IMR-90 (cell line): ENCODE measurements at regions not wholly inside any gene's neighbourhood (a gene's known extent, or its start where the extent isn't known, plus 50 kb on each side); places are given as distances from the start of the nearest gene placed in this dataset.
A peak's percentile ranks its signal among the peaks of the same experiment; 100 is the strongest.

Experiments used
- ATAC-seq: fragments of 200-7000 bp; cut with Tn5 transposase; 2 replicates; pipeline ENCODE4 v1.9.1; 2020; ENCODE audit warnings: low read depth, mild to moderate bottlenecking, moderate library complexity
- BruUV-seq: library from RNA; stranded (reverse); fragments of 400-500 nt; replicated peaks from 2 replicates; lab custom pipeline; 2021; lab: Mats Ljungman, UMichigan
- CTCF ChIA-PET: fragments of 300-600 bp; formaldehyde crosslinking; extraction: SDS; loops from one replicate; lab custom pipeline; 2021; ENCODE audit warnings: antibody characterized with exemption; lab: Yijun Ruan, JAX
- POLR2A ChIA-PET: fragments of 300-600 bp; sonication (Branson Sonifier 250); formaldehyde crosslinking; loops from one replicate; lab custom pipeline; 2022; ENCODE audit warnings: antibody characterized with exemption; ENCODE audit not compliant: unreplicated experiment; lab: Charles Lee
- DNase-seq: peaks from one replicate; pipeline ENCODE4 v3.0.0; 2013
- H2AFZ ChIP-seq: replicated peaks from 2 replicates; pipeline ENCODE3; 2013; ENCODE audit warnings: low read length, mild to moderate bottlenecking; ENCODE audit not compliant: poor library complexity
- H2AK5ac ChIP-seq: 2 replicates; pipeline ENCODE4 v1.6.1; 2013; ENCODE audit warnings: low read depth, low read length, inconsistent platforms
- H2AK9ac ChIP-seq: replicated peaks from 2 replicates; pipeline ENCODE3; 2013; ENCODE audit warnings: mild to moderate bottlenecking, low read depth, low read length, moderate library complexity; ENCODE audit not compliant: poor library complexity
- H2BK120ac ChIP-seq: 2 replicates; pipeline ENCODE4 v1.6.1; 2013; ENCODE audit warnings: low read depth, low read length, inconsistent platforms
- H2BK15ac ChIP-seq: 3 replicates; pipeline ENCODE4 v1.6.1; 2013; ENCODE audit warnings: low read depth, low read length, inconsistent platforms
- H2BK20ac ChIP-seq: 2 replicates; pipeline ENCODE4 v1.6.1; 2013; ENCODE audit warnings: low read depth, mild to moderate bottlenecking, inconsistent platforms, low read length, moderate library complexity
- H2BK5ac ChIP-seq: 2 replicates; pipeline ENCODE4 v1.6.1; 2013; ENCODE audit warnings: mild to moderate bottlenecking, low read depth, low read length, inconsistent platforms; ENCODE audit not compliant: poor library complexity, severe bottlenecking
- H3K14ac ChIP-seq: replicated peaks from 2 replicates; pipeline ENCODE4 v1.6.1; 2013; ENCODE audit warnings: low read depth, low read length, inconsistent platforms
- H3K18ac ChIP-seq: 2 replicates; pipeline ENCODE4 v1.6.1; 2013; ENCODE audit warnings: low read depth, low read length, control low read depth
- H3K23ac ChIP-seq: 2 replicates; pipeline ENCODE4 v1.6.1; 2013; ENCODE audit warnings: low read depth, low read length, inconsistent platforms
- H3K27ac ChIP-seq: 2 replicates; pipeline ENCODE4 v1.5.1; 2013; ENCODE audit warnings: mild to moderate bottlenecking, control low read depth, low read length; ENCODE audit not compliant: insufficient read depth
- H3K27me3 ChIP-seq: 2 replicates; pipeline ENCODE4 v1.6.1; 2013; ENCODE audit warnings: low read length; ENCODE audit not compliant: control insufficient read depth, insufficient read depth
- H3K36me3 ChIP-seq: 2 replicates; pipeline ENCODE4 v1.6.1; 2013; ENCODE audit warnings: low read length, mixed read lengths; ENCODE audit not compliant: control insufficient read depth, insufficient read depth
- H3K4ac ChIP-seq: 2 replicates; pipeline ENCODE4 v1.6.1; 2013; ENCODE audit warnings: low read depth, low read length, inconsistent platforms
- H3K4me1 ChIP-seq: 2 replicates; pipeline ENCODE4 v1.6.1; 2013; ENCODE audit warnings: low read length, mixed read lengths; ENCODE audit not compliant: control insufficient read depth, insufficient read depth
- H3K4me2 ChIP-seq: 2 replicates; pipeline ENCODE4 v1.6.1; 2013; ENCODE audit warnings: low read depth, mild to moderate bottlenecking, control low read depth, low read length, moderate library complexity
- H3K4me3 ChIP-seq: 2 replicates; pipeline ENCODE4 v1.5.1; 2013; ENCODE audit warnings: low read depth, mild to moderate bottlenecking, control low read depth, low read length, moderate library complexity; ENCODE audit not compliant: insufficient read depth
- H3K56ac ChIP-seq: 2 replicates; pipeline ENCODE4 v1.6.1; 2013; ENCODE audit warnings: low read length, inconsistent platforms; ENCODE audit not compliant: insufficient read depth; ENCODE audit errors: extremely low read depth
- H3K79me1 ChIP-seq, 2 experiments: 2 replicates each; pipeline ENCODE4 v1.6.1; 2013; ENCODE audit warnings: low read length in 2 of 2, inconsistent platforms in 1 of 2, low read depth in 1 of 2
- H3K9ac ChIP-seq: 2 replicates; pipeline ENCODE4 v1.6.1; 2013; ENCODE audit warnings: low read depth, low read length, control low read depth
- H3K9me1 ChIP-seq: 2 replicates; pipeline ENCODE4 v1.6.1; 2013; ENCODE audit warnings: low read length, inconsistent platforms; ENCODE audit not compliant: insufficient read depth
- H3K9me3 ChIP-seq: 2 replicates; pipeline ENCODE4 v1.6.1; 2013; ENCODE audit warnings: low read length; ENCODE audit not compliant: control insufficient read depth, insufficient read depth
- H4K20me1 ChIP-seq: 2 replicates; pipeline ENCODE4 v1.6.1; 2013; ENCODE audit warnings: low read length, inconsistent platforms; ENCODE audit not compliant: insufficient read depth
- H4K5ac ChIP-seq: 2 replicates; pipeline ENCODE4 v1.6.1; 2013; ENCODE audit warnings: mild to moderate bottlenecking, low read depth, low read length, control low read depth
- H4K8ac ChIP-seq, 2 experiments: 2 replicates each; pipeline ENCODE4 v1.6.1; 2013; ENCODE audit warnings: low read depth in 2 of 2, low read length in 2 of 2, control low read depth in 1 of 2, inconsistent platforms in 1 of 2
- H4K91ac ChIP-seq: 2 replicates; pipeline ENCODE4 v1.6.1; 2013; ENCODE audit warnings: low read depth, low read length, inconsistent platforms; ENCODE audit not compliant: insufficient read depth
- CEBPB ChIP-seq: IDR thresholded peaks from 2 replicates; pipeline ENCODE4 v1.6.1; 2012; ENCODE audit warnings: low read depth, low read length, improper control_type of control experiment
- CHD1 ChIP-seq: IDR thresholded peaks from 2 replicates; pipeline ENCODE4 v1.6.1; 2012; ENCODE audit warnings: low read depth, low read length, improper control_type of control experiment
- ELK1 ChIP-seq: fragments of 150-350 bp; IDR thresholded peaks from 2 replicates; pipeline ENCODE4 v1.6.1; 2016; ENCODE audit warnings: low read depth, mild to moderate bottlenecking, low read length, moderate library complexity, borderline replicate concordance
- FOS ChIP-seq: fragments of 150-350 bp; IDR thresholded peaks from 2 replicates; pipeline ENCODE4 v1.6.1; 2016; ENCODE audit warnings: low read depth, low read length
- MAFK ChIP-seq: IDR thresholded peaks from 2 replicates; pipeline ENCODE4 v1.6.1; 2012; ENCODE audit warnings: low read depth, low read length, improper control_type of control experiment
- MAZ ChIP-seq: IDR thresholded peaks from 2 replicates; pipeline ENCODE4 v1.6.1; 2012; ENCODE audit warnings: low read depth, mild to moderate bottlenecking, low read length, improper control_type of control experiment, moderate library complexity, borderline replicate concordance
- POLR2A ChIP-seq: IDR thresholded peaks from 2 replicates; pipeline ENCODE4 v1.6.1; 2012; ENCODE audit warnings: mild to moderate bottlenecking, low read depth, low read length
- RCOR1 ChIP-seq: IDR thresholded peaks from 2 replicates; pipeline ENCODE4 v1.6.1; 2012; ENCODE audit warnings: mild to moderate bottlenecking, low read length, improper control_type of control experiment; ENCODE audit not compliant: insufficient replicate concordance
- WGBS, 2 experiments: methylation state at CpG; one replicate each; pipeline versions ENCODE4 v1.1.5 to v1.1.7; 2013; ENCODE audit warnings: missing lambda C conversion rate in 2 of 2; ENCODE audit not compliant: insufficient read length in 1 of 2; ENCODE audit errors: extremely low coverage in 2 of 2; 5-methylcytosine and 5-hydroxymethylcytosine counted together
- dilution Hi-C: fragments of 300-500 bp; cut with HindIII; formaldehyde crosslinking; loops from one replicate; pipeline ENCODE4 v1.14.3; 2018; ENCODE audit warnings: low sequenced_read_pairs; ENCODE audit not compliant: unreplicated experiment
- in situ Hi-C: fragments of 300-500 bp; cut with MboI; formaldehyde crosslinking; loops from 3 replicates; pipeline ENCODE4 v1.14.3; 2019; ENCODE audit warnings: low sequenced_read_pairs, inconsistent platforms, mixed read lengths
- intact Hi-C: fragments of 100-400 bp; cut with micrococcal nuclease; formaldehyde crosslinking; loops from 2 replicates; pipeline ENCODE4 v1.10.0; 2022

- ChIA-PET POLR2A (no interaction called here), CTCF (no interaction called here)
- peaks cover 8% of the 10 kb centered on the region; the same call in 1 of the 2 replicates for H3K9me1 ChIP-seq
- WGBS, 2 experiments: 68% methylated on average over 4 of the region's 4 CpGs; no CpG with 5 or more reads in 1 of the 2 experiments
- H2BK120ac ChIP-seq: peak overlapping the region; percentile 89
- peak overlapping the region; percentile 87 for H2BK20ac ChIP-seq
- H3K56ac ChIP-seq: no peak overlapping the region
- H2BK5ac ChIP-seq: peak overlapping the region; percentile 63
- intact Hi-C loops: no loop called here
- H3K9me3 ChIP-seq: no peaks in the 10 kb centered on the region
- H3K27me3 ChIP-seq: no peaks in the 10 kb centered on the region
- H3K18ac ChIP-seq: peak overlapping the region; percentile 84; the same call in 1 of the 2 replicates
- H4K20me1 ChIP-seq: no peaks in the 10 kb centered on the region
- H3K23ac ChIP-seq: peak overlapping the region; percentile 78; the same call in 1 of the 2 replicates
- peak overlapping the region; percentile 69 for H3K4ac ChIP-seq
- H2AK5ac ChIP-seq: peak overlapping the region; percentile 80
- H3K4me1 ChIP-seq: peaks cover 14% of the 10 kb centered on the region
- peak overlapping the region; percentile 61 for H4K91ac ChIP-seq
- in situ Hi-C loops: no loop called here
- peaks cover 0 to 8% of the 10 kb centered on the region in 2 experiments; a peak in 2 of 4 replicates for H3K79me1 ChIP-seq
- no peak for DNase-seq
- peak overlapping the region; percentile 91 for H2BK15ac ChIP-seq
- H3K27ac ChIP-seq: 0 out of 2 replicates have a peak overlapping the region, but pooled peaks have one; percentile 13
- no TSS peak for BruUV-seq
- H2AFZ ChIP-seq: peak overlapping the region; percentile 71
- no peaks in the 10 kb centered on the region for H3K36me3 ChIP-seq
- TF ChIP-seq MAFK (no peak), MAZ (no peak), CEBPB (no peak), CHD1 (no peak), FOS (no peak), RCOR1 (no peak), ELK1 (no peak), POLR2A (no peak)
- no peak for ATAC-seq
- peak overlapping the region in 1 of 2 experiments; percentile 47; a peak in 1 of 4 replicates for H4K8ac ChIP-seq
- peak overlapping the region; percentile 85 for H4K5ac ChIP-seq
- no peak overlapping the region for H3K4me2 ChIP-seq
- H2AK9ac ChIP-seq: peak overlapping the region; percentile 43
- dilution Hi-C loops: no loop called here
- H3K14ac ChIP-seq: peak overlapping the region; percentile 84
- no peak overlapping the region for H3K9ac ChIP-seq
- H3K4me3 ChIP-seq: no peak overlapping the region
Measured at GRCh38 chr15:39252134-39252470, 328.8 kb upstream of the THBS1 start.
